H9 (cell line): ENCODE measurements at regions not wholly inside any gene's neighbourhood (a gene's known extent, or its start where the extent isn't known, plus 50 kb on each side); places are given as distances from the start of the nearest gene placed in this dataset.

Experiments used
- DNase-seq: peaks from one replicate; pipeline ENCODE4 v3.0.0-alpha.2; 2017
- H2AFZ ChIP-seq: one replicate; pipeline ENCODE4 v1.6.1; 2013; ENCODE audit warnings: mild to moderate bottlenecking, low read length, control low read depth, moderate library complexity
- H2AK5ac ChIP-seq: 2 replicates; pipeline ENCODE4 v1.6.1; 2013; ENCODE audit warnings: low read length, control low read depth, mixed read lengths; ENCODE audit not compliant: insufficient read length
- H2BK120ac ChIP-seq: one replicate; pipeline ENCODE4 v1.6.1; 2013; ENCODE audit warnings: low read depth, mild to moderate bottlenecking, low read length, control low read depth, inconsistent platforms; ENCODE audit not compliant: poor library complexity, severe bottlenecking
- H2BK12ac ChIP-seq: 2 replicates; pipeline ENCODE4 v1.6.1; 2013; ENCODE audit warnings: low read length, control low read depth, mixed read lengths, low read depth; ENCODE audit not compliant: insufficient read length
- H2BK15ac ChIP-seq: 2 replicates; pipeline ENCODE4 v1.6.1; 2013; ENCODE audit warnings: low read depth, low read length, control low read depth
- H2BK20ac ChIP-seq: one replicate; pipeline ENCODE4 v1.6.1; 2013; ENCODE audit warnings: low read depth, mild to moderate bottlenecking, low read length, control low read depth, inconsistent platforms; ENCODE audit not compliant: poor library complexity, severe bottlenecking
- H2BK5ac ChIP-seq: 2 replicates; pipeline ENCODE4 v1.6.1; 2013; ENCODE audit warnings: low read length, control low read depth, mixed read lengths; ENCODE audit not compliant: insufficient read length
- H3K14ac ChIP-seq: 2 replicates; pipeline ENCODE4 v1.6.1; 2013; ENCODE audit warnings: low read length, control low read depth; ENCODE audit not compliant: insufficient read depth
- H3K18ac ChIP-seq: 2 replicates; pipeline ENCODE4 v1.6.1; 2013; ENCODE audit warnings: low read depth, mild to moderate bottlenecking, mixed read lengths, low read length, control low read depth; ENCODE audit not compliant: insufficient read length
- H3K23ac ChIP-seq: 2 replicates; pipeline ENCODE4 v1.6.1; 2013; ENCODE audit warnings: low read length, control low read depth, mixed read lengths, low read depth; ENCODE audit not compliant: insufficient read length
- H3K23me2 ChIP-seq: 2 replicates; pipeline ENCODE4 v1.6.1; 2013; ENCODE audit warnings: low read depth, mild to moderate bottlenecking, mixed read lengths, low read length, control low read depth; ENCODE audit not compliant: insufficient read length, poor library complexity, severe bottlenecking
- H3K27ac ChIP-seq: 2 replicates; pipeline ENCODE4 v1.5.1; 2013; ENCODE audit warnings: low read length, control low read depth, mixed read lengths, low read depth; ENCODE audit not compliant: insufficient read length
- H3K27me3 ChIP-seq: 2 replicates; pipeline ENCODE4 v1.6.1; 2013; ENCODE audit warnings: low read length, control low read depth, inconsistent platforms; ENCODE audit not compliant: insufficient read depth
- H3K4ac ChIP-seq: 2 replicates; pipeline ENCODE4 v1.6.1; 2013; ENCODE audit warnings: low read depth, mild to moderate bottlenecking, control low read depth, inconsistent platforms, low read length, moderate library complexity
- H3K4me1 ChIP-seq: 2 replicates; pipeline ENCODE4 v1.6.1; 2013; ENCODE audit warnings: low read length, control low read depth, inconsistent platforms; ENCODE audit not compliant: insufficient read depth
- H3K4me2 ChIP-seq: 2 replicates; pipeline ENCODE4 v1.6.1; 2013; ENCODE audit warnings: low read length, control low read depth, mixed read lengths; ENCODE audit not compliant: insufficient read length, insufficient read depth
- H3K56ac ChIP-seq: 2 replicates; pipeline ENCODE4 v1.6.1; 2013; ENCODE audit warnings: low read depth, mild to moderate bottlenecking, mixed read lengths, low read length, control low read depth; ENCODE audit not compliant: insufficient read length
- H3K79me1 ChIP-seq: 2 replicates; pipeline ENCODE4 v1.6.1; 2013; ENCODE audit warnings: low read depth, mild to moderate bottlenecking, moderate library complexity, low read length, control low read depth, inconsistent platforms; ENCODE audit not compliant: insufficient read depth, poor library complexity, severe bottlenecking
- H3K79me2 ChIP-seq: 2 replicates; pipeline ENCODE4 v1.6.1; 2013; ENCODE audit warnings: low read length, control low read depth, inconsistent platforms; ENCODE audit not compliant: insufficient read depth
- H3K9ac ChIP-seq: 2 replicates; pipeline ENCODE4 v1.6.1; 2013; ENCODE audit warnings: low read length, control low read depth, mixed read lengths; ENCODE audit not compliant: insufficient read length; ENCODE audit errors: extremely low read depth
- H3K9me3 ChIP-seq: one replicate; pipeline ENCODE4 v1.6.1; 2013; ENCODE audit warnings: low read depth, low read length, inconsistent platforms; ENCODE audit not compliant: control insufficient read depth
- H3T11ph ChIP-seq: one replicate; pipeline ENCODE4 v1.6.1; 2013; ENCODE audit warnings: mild to moderate bottlenecking, low read length, control low read depth, inconsistent platforms
- H4K20me1 ChIP-seq: one replicate; pipeline ENCODE4 v1.6.1; 2013; ENCODE audit not compliant: control insufficient read depth, insufficient read length, insufficient read depth
- H4K5ac ChIP-seq: 2 replicates; pipeline ENCODE4 v1.6.1; 2013; ENCODE audit warnings: low read depth, mild to moderate bottlenecking, mixed read lengths, low read length, control low read depth; ENCODE audit not compliant: insufficient read length
- H4K8ac ChIP-seq: replicated peaks from 2 replicates; pipeline ENCODE4 v1.6.1; 2013; ENCODE audit warnings: low read length, control low read depth, mixed read lengths, low read depth; ENCODE audit not compliant: insufficient read length
- H4K91ac ChIP-seq: 2 replicates; pipeline ENCODE4 v1.6.1; 2013; ENCODE audit warnings: low read depth, mild to moderate bottlenecking, moderate library complexity, mixed read lengths, low read length, control low read depth; ENCODE audit not compliant: insufficient read length
- H3K27ac Mint-ChIP-seq, 3 experiments: 2 replicates in 2 of 3; 3 replicates in 1 of 3; pipeline ENCODE4 v1.8.0; 2020 to 2021; ENCODE audit warnings: mixed read lengths in 3 of 3, mild to moderate bottlenecking in 1 of 3, moderate library complexity in 1 of 3
- H3K27me3 Mint-ChIP-seq: 2 replicates; pipeline ENCODE4 v1.8.0; 2021; ENCODE audit warnings: low read depth, mild to moderate bottlenecking, moderate library complexity, mixed read lengths
- H3K36me3 Mint-ChIP-seq, 3 experiments: 2 replicates in 2 of 3; 3 replicates in 1 of 3; pipeline ENCODE4 v1.8.0; 2020 to 2021; ENCODE audit warnings: low read depth in 3 of 3, mixed read lengths in 3 of 3; ENCODE audit not compliant: insufficient read depth in 1 of 3
- H3K4me1 Mint-ChIP-seq, 2 experiments: 2 replicates each; pipeline ENCODE4 v1.8.0; 2020; ENCODE audit warnings: mixed read lengths in 2 of 2
- H3K4me3 Mint-ChIP-seq, 2 experiments: 2 replicates in 1 of 2; 3 replicates in 1 of 2; pipeline ENCODE4 v1.8.0; 2020 to 2021; ENCODE audit warnings: mild to moderate bottlenecking in 2 of 2, mixed read lengths in 2 of 2, moderate library complexity in 1 of 2
- H3K9me3 Mint-ChIP-seq, 2 experiments: 2 replicates in 1 of 2; 3 replicates in 1 of 2; pipeline ENCODE4 v1.8.0; 2020; ENCODE audit warnings: mild to moderate bottlenecking in 2 of 2, mixed read lengths in 2 of 2, moderate library complexity in 1 of 2
- CTCF ChIP-seq: fragments of 200-600 bp; sonication (generic); conservative IDR thresholded peaks from 3 replicates; pipeline ENCODE4 v1.8.0; 2021; ENCODE audit warnings: antibody characterized with exemption, mild to moderate bottlenecking
- WGBS: extraction: QIAGEN DNeasy Blood & Tissue Kit; methylation state at CpG from one replicate; pipeline ENCODE4 v1.1.7; 2013; ENCODE audit warnings: missing lambda C conversion rate, low lambda C conversion rate, mixed read lengths; ENCODE audit not compliant: insufficient read length; ENCODE audit errors: extremely low coverage; 5-methylcytosine and 5-hydroxymethylcytosine counted together

GRCh38 chr14:106228541-106229158 is 702.3 kb downstream of the TMEM121 start:
- WGBS = no CpG with 5 or more reads among the region's 6 CpGs
- H3K27ac ChIP-seq = no peak overlapping the region
- no peak overlapping the region for H3K9ac ChIP-seq
- no peak overlapping the region for H3K18ac ChIP-seq
- no peak overlapping the region for H2BK120ac ChIP-seq
- no peaks in the 10 kb centered on the region for H4K20me1 ChIP-seq
- H2BK20ac ChIP-seq = no peak overlapping the region
- no peak overlapping the region for H3T11ph ChIP-seq
- no peak overlapping the region for H2BK12ac ChIP-seq
- H4K5ac ChIP-seq = no peak overlapping the region
- H3K4me2 ChIP-seq = no peak overlapping the region
- H3K79me1 ChIP-seq = no peaks in the 10 kb centered on the region
- no peak overlapping the region for H2BK15ac ChIP-seq
- H3K14ac ChIP-seq = no peak overlapping the region
- H2BK5ac ChIP-seq = no peak overlapping the region
- H3K27me3 Mint-ChIP-seq = peaks cover 5% of the 10 kb centered on the region
- peaks cover 88 to 90% of the 10 kb centered on the region in 2 experiments for H3K9me3 Mint-ChIP-seq
- no peak for TF ChIP-seq CTCF
- no peaks in the 10 kb centered on the region for H3K79me2 ChIP-seq
- no peak overlapping the region for H3K4ac ChIP-seq
- no peak overlapping the region for H2AFZ ChIP-seq
- H3K27me3 ChIP-seq = no peaks in the 10 kb centered on the region
- peaks cover 85% of the 10 kb centered on the region for H3K9me3 ChIP-seq
- H3K4me1 Mint-ChIP-seq = no peaks in the 10 kb centered on the region
- no peak overlapping the region for H3K4me3 Mint-ChIP-seq
- no peak overlapping the region for H2AK5ac ChIP-seq
- H3K23ac ChIP-seq = no peak overlapping the region
- no peak overlapping the region for H3K56ac ChIP-seq
- no peak overlapping the region for H4K8ac ChIP-seq
- no peak overlapping the region for H3K27ac Mint-ChIP-seq
- no peaks in the 10 kb centered on the region for H3K4me1 ChIP-seq
- peaks cover 4 to 45% (median 14%) of the 10 kb centered on the region in 3 experiments for H3K36me3 Mint-ChIP-seq
- no peak for DNase-seq
- no peaks in the 10 kb centered on the region for H3K23me2 ChIP-seq
- no peak overlapping the region for H4K91ac ChIP-seq
